GM19043 (cell line): ENCODE measurements at regions not wholly inside any gene's neighbourhood (a gene's known extent, or its start where the extent isn't known, plus 50 kb on each side); places are given as distances from the start of the nearest gene placed in this dataset.

ENCODE experiments used
- ATAC-seq: cut with Tn5 transposase; IDR thresholded peaks from one replicate; pipeline ENCODE4 v1.9.1; 2021; ENCODE audit warnings: low read depth; ENCODE audit not compliant: unreplicated experiment

DNA sequence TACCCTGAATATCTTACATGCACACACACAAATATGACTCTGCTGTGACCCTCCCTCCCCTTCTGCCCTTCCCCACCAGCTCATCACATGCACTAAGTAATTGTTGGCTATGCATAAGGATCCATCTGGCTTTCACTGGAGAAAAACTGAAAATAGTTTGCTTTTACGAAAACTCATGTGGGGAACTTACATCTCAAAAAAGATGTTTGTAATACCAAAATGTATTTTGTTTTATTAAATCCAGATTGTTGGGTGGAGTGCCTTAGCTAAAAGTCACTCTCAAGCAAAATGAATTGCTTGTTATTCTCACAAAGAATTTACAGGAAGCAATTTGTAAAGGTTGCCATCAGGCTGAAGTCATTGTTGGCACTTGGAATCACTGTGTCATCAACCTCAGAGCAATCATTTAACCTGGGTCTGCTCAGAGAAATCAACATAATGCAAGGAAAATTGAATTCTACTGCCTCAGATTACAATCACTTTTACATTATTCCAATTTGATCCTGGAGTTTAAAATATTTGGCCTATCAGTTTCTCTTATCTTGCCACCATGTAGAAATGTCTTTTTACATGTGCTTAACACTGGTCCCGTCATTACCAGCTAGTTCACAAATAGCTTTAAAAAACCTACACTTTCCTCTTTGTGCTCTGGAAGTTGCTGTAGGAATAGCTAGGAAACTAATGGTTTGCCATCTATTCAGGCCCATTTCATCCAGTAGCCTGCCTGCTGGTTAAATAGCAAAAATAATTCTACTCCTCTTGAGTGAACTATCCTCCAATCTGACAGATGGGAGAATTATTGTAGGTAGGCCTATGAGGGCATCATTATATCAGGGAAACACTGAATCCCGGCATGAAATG, 90.3 kb upstream of the TMEM17 start:
- no peak for ATAC-seq

GRCh38 chr2:62595474-62595873, 89.5 kb upstream of the TMEM17 start:
- ATAC-seq = no peak

DNA sequence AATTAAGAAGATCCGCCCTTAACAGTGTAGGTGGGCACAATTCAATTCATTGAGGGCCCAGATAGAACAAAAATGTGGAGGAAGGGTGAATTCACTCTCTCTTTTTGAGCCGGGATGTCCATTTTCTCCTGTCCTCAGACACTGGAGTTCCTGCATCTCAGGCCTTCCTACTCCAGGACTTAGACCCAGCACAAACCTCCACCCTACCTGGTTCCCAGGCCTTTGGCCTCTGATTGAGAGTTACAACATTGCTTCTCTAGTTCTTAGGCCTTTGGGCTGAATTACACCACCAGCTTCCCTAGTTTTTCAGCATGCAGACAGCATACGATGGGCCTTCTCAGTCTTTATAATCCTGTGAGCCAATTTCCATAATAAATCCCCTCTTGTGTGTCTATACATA, 87.8 kb upstream of the TMEM17 start:
- ATAC-seq = no peak

DNA sequence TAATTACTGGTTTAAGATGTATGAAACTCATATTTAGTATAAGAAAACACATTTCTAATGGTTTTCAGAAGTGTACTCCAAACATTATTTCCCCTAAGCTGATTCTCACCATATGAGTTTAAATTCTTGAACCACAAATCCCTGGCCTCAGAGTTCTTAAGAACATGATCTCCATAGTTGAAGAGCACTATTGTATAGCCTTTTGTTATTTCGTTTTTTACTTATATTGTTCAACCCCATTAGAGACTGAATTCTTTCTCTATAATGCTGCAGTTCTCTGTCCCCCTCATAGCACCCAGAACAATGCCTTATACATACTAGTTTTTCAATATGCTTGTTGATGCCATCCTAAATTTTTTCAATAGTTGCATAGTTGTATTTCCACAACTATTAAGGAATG, 85.5 kb upstream of the TMEM17 start:
- no peak for ATAC-seq

DNA sequence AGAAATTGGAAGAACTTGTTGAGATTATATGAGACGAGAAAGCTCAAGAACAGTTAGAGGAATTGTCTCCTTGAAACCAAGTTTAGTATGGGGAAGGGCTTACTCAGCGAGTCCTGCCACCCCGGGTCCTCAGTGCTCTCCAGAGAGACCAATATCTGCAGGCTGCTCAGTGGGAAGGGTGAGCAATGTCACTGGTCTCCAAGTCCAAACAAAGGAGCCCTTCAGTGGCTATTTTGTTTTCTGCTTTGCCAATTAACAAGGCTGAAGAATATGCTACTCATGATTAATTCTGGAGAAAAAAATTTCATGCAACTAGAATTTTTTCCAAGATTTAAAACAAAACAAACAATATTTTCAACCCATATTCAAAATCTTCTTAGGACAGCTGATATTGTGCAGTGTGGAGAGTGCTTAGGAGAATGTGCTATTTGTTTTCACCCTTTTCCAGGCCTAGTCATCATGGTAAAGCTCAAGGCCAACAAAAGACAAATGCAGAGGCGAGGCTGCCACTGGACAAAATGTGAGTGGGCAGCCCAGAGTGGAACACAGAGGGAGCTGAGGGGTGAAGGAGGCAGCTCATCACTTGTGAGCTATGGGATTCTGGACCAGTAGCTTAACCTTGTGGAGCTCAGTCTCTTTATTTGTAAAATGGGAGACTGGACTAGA, 83.8 kb upstream of the TMEM17 start:
- no peak for ATAC-seq

DNA sequence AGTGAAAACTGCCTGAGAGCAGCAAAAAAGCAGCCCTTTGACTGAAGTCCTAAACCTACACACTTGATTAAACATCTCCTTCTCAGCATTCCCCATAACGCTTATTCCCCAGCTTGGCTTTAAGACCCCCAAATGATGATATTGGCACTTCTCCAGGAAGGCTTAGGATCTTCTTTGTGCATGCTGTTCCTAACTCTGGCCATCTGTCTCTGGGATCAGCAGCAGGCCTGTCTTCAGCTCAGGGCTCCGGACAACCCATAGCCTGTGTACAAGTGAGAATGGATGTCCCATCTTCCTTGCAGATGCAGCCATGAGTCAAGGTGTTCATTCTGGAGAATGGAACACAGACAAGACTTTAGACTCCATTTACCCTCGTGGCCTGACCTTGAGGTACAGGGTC, 81.6 kb upstream of the TMEM17 start:
- ATAC-seq = no peak

- ATAC-seq = peak; percentile 63
Measured at GRCh38 chr2:62586981-62587380, 81.0 kb upstream of the TMEM17 start.

DNA sequence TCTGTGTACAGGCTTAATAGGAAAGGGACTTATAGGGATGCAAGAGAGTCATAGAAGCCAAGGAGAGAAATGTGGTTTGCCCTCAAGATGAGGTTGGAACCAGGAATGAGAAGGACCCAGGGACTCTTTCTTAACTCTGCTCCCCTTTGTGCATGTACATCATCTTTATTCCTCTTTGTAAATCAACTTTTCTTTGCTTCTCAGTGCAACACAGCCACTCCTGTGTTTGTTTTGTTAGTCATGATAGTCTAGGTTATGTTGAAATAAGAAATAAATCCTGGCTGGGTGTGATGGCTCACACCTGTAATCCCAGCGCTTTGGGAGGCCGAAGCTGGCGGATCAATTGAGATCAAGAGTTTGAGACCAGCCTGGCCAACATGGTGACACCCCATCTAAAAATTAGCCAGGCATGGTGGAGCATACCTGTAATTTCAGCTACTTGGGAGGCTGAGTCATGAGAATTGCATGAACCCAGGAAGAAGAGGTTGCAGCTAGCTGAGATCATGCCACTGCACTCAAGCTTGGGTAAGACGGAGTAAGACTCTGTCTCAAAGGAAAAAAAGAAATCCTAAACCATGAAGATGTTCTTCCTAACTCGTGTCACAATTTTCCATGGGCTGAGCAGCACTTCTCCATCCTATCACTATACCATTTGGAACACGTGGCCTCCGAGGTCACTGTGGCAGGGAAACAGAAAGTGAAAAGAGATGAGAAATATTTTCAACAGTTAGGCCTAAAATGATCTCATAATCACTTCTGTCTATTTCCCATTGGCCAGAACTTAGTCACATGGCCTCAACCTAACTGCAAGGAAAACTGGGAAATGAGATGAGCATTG, 73.0 kb upstream of the TMEM17 start:
- no peak for ATAC-seq

DNA sequence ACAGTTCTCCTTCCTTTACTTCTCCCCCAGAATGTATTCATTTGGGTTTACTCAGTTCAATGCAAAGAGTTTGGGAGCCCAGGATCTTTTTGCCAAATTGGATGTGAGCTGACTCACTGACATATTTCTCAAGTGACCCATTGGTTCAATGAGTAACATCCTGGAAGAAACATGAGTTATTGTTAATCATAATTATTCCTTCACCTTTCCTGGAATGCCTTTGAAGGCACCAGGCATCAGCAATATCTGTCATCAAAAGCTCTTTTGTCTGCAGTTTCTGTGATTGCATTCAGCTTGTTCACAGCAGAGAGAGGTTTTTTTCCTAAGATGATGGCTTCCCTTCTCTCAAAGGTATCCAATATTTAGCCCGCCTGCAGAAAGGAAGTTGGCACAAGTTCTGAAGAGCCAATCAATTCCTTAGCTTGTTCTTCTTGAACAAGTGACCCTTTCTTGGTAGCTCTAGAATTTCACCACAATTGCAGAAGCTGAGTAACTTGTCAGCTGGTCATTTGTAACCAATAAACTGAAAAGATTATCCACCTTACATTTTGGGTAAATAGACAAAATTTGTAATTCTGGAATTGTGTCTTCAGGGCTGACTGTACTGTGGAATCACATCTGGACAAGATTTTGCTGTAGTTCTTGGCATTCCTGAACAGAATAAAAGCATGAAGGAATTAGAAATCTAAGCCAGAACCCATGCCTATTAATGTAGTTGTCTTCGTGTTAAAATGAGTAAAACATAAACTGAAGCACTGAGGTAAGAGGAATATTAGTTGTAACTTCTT, 72.2 kb upstream of the TMEM17 start:
- ATAC-seq = no peak

DNA sequence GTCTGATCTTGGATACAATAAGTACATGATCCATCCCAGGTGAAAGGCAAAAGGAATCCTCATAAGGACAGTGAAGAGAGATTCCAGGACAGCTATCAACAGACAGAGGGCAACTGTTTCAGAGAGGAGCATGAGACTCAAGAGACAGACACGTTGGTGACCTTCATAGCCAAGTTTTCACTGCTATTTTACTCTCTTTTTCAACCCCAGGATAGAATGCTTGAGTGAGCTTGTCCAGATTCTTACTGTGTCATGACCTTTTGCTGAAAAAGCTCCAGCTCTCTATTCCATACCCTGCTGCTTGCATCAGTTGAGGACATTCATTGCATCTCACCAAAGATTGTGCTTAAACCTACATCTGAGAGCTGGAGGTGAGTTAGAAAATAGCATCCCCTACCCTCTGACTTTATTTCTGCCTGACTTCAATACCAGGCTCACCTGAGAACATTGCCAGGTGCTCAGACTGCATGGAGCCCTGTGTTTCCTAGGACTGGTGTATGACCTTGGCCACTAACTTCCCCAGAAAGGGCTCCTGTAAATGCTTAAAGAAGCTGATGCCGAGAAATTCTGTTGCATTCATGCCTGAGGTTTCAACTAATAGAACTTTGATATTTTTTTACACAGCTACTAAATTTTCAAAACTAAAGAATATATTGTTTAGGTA, 70.4 kb upstream of the TMEM17 start:
- no peak for ATAC-seq

DNA sequence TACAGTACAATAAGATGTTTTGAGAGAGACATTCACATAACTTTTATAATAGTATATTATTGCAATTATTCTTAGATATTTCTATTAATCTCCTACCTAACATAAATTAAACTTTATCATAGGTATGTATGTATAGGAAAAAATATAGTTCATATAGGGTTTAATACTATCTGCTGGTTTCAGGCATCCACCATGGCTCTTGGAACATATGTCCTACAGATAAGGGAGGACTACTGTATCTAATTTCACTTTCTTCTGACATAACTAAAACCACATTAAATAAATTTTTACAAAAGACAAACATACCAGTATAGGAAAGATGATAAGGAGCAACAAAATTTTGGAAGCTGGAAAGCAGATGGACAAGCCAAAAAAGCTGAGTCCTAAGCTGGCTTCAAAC, 67.9 kb upstream of the TMEM17 start:
- ATAC-seq = no peak

GRCh38 chr2:62573137-62573731, 67.2 kb upstream of the TMEM17 start:
- ATAC-seq = no peak

- no peak for ATAC-seq
Measured at GRCh38 chr2:62570861-62571698, 65.1 kb upstream of the TMEM17 start.

DNA sequence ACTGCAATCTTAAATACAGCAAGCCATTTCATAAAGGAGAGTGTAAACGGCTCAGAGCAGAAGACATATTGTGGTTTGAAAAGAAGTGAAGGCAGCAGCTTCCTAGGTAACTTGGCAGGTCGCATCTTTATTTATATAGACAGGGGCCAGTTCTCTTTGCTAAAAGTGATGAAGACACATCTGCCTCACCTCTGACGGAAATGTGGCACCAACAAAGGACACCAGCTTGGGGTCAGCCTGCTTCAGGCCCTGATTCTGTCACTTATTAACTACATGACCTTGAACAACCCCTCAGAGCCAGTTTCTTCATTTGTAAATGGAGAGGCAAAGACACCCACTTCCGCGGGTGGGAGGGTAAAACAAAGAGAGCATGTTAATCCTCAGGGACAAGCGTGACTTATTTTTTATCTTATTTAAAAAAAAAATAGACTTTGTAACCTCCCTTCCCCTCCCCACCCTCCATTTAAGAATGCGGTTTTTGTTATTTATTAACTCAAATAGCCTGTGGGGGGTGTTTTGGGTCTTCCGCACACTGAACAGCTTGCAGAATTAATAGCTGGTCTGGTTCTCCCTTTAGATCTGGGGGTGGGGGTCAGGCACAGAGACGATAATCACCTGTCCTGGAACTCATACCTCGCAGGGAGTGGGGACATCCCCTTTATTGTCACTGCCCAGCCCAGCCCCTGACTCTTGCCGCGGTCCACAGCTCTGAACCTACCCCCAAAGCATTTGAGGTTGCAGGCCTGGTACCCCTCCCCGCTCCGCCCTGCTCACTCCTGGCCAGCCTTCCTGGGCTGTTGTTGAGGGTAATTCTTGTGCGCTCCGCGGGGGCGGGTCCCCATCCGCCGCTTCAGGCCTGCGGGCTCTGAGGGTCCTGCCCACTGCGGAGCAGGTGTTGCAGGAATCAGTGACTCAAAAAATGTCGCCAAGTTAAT, 64.2 kb upstream of the TMEM17 start:
- ATAC-seq = no peak

- ATAC-seq = no peak
Measured at GRCh38 chr2:62568983-62569837, 63.2 kb upstream of the TMEM17 start.

GRCh38 chr2:62568074-62568473, 62.1 kb upstream of the TMEM17 start:
- ATAC-seq = no peak

- ATAC-seq = no peak
Measured at GRCh38 chr2:62567669-62568068, 61.7 kb upstream of the TMEM17 start.
